Activated CD4-positive, alpha-beta T cell treated with anti-CD3 and anti-CD28 coated beads, Interleukin-2, amount 50 U/mL, for 24 hours (primary cell): ENCODE measurements at regions not wholly inside any gene's neighbourhood (a gene's known extent, or its start where the extent isn't known, plus 50 kb on each side); places are given as distances from the start of the nearest gene placed in this dataset.

Experiments used
- DNase-seq, 2 donors: peaks; one replicate each; pipeline ENCODE4 v3.0.0-alpha.2; 2020; ENCODE audit warnings: low read depth in 1 of 2, low spot score in 1 of 2

DNA sequence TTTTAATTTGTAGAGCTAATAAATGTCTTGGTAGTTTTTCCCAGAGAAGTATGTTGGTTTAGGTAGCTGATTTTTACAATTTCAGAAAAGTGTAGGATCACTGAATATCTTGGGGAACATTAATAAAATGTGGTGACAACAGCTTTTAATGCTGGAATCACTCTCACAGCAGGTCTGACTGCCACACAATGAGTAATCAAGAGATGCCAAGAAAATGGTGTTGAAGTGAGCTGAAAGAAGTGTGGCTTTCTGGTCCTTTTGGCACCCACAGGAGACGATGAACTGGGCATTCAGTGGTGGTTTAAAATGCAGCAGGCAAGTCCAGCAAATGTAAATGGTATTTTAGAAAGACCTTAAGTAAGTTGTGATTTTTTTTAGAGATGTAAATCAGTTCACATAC lies 175.8 kb downstream of the CBLN2 start:
- no peak for DNase-seq

DNA sequence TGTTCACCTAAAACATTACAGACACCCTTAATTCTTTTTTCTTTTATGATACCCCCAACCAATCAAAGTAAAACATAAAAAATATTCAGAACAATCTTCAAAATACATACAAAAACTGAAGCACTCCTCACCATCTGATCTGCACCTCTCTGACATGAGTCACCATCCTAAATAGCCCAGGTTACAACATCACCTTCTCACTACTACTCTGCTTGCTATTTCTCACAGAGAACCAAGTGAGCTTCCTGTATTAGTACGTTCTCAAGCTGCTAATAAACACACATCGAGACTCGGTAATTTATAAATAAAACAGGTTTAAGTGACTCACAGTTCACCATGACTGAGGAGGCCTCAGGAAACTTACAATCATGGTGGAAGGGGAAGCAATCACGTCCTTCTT lies 183.5 kb downstream of the CBLN2 start:
- no peak for DNase-seq

DNA sequence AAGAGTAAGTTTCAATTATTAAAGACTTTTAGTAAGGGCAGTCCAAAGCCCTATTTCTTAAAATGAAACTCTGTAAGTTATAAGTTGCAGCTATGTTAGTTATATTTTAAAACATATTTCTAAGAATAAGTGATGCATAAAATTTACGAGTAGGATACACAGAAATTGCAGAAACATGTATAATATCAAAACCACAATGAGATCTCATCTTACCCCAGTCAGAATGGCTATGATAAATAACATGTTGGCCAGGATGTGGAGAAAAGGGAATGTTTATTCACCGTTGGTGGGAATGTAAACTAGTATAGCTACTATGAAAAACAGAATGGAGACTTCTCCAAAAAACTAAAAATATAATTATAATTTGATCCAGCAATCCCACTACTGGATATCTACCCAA lies 201.2 kb downstream of the CBLN2 start:
- no peak for DNase-seq

GRCh38 chr18:72339976-72340375 lies 204.2 kb downstream of the CBLN2 start:
- DNase-seq = no peak

GRCh38 chr18:72336786-72337185 lies 207.4 kb downstream of the CBLN2 start:
- no peak for DNase-seq

DNA sequence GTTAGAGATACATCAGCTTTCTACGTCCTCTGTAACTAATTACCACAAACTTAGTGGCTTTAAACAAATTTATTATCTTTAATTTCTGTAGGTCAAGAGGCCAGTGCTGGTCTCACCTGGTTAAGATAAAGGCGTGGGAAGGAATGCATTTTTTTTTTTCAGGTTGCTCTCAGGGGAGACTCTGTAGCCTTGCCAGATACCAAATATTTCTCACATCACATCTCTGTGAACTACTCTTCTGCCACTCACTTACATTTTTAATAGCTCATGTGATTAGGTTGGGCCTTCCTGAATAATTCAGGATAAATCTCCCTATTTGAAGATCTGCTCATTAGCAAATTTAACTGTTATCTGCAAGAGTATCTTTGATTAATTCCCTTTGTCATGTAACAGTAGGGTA lies 214.6 kb downstream of the CBLN2 start:
- no peak for DNase-seq

DNA sequence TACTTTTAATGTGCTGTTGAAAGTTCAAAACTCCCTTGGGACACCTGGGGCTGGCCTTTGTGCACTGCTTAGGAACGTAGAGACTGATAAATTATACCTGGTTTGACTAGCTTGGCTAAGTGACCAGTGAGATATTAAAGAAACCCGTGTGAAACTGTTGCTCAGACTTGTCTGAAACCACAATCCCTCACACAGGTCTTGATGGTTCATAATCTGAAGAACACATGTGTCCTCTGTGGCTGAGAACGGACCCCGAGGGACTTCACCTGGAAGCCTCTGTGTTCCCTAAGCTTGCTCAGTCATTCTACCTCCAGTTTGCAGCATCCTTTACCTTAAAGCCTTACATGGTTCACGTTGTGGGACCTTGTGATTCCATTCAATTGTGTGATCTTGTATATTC lies 218.8 kb downstream of the CBLN2 start:
- no peak for DNase-seq

- no peak for DNase-seq
These were observed 219.5 kb downstream of the CBLN2 start for GRCh38 chr18:72324677-72325076.

GRCh38 chr18:72316497-72316896 lies 227.6 kb downstream of the CBLN2 start:
- no peak for DNase-seq

- DNase-seq = no peak
These were observed 260.8 kb downstream of the CBLN2 start for GRCh38 chr18:72283148-72283925.

- no peak for DNase-seq
These were observed 271.1 kb downstream of the CBLN2 start for GRCh38 chr18:72273025-72273424.

DNA sequence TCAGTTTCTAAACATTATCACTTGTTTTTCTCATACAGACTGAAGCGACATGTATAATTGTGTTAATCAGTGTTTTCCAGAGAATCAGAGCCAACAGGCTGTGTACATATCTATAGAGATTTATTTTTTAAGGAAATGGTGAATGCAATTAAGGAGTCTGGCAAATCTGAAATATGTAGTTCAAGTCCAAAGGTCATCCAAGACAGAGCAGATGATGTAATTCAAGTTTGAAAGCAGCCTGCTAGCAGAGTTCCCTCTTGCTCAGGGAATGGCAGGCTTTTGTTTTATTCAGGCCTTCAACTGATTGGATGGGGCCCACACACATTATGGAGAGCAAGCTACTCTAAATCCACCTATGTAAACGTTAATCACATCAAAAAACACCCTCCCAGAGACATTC lies 282.6 kb downstream of the CBLN2 start:
- no peak for DNase-seq

DNA sequence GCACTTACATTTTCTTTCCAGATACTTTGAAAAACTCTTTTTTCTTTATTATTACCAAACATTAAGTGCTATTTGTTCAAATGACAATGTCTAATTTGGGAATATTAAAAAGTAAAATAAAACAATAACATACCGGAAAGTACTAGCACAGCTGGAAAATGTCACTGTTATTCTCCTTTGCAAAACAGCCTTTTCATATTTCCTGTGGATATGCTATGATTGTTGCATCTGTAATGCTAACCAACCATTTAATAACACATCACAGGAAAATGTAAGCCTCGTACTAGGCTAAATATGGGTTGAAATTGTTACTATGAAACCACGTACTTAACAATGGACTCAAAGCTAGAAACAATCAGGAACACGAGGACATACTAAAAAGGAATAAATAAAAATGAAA lies 298.1 kb downstream of the CBLN2 start:
- no peak for DNase-seq

GRCh38 chr18:72235422-72235821 lies 308.7 kb downstream of the CBLN2 start:
- no peak for DNase-seq

DNA sequence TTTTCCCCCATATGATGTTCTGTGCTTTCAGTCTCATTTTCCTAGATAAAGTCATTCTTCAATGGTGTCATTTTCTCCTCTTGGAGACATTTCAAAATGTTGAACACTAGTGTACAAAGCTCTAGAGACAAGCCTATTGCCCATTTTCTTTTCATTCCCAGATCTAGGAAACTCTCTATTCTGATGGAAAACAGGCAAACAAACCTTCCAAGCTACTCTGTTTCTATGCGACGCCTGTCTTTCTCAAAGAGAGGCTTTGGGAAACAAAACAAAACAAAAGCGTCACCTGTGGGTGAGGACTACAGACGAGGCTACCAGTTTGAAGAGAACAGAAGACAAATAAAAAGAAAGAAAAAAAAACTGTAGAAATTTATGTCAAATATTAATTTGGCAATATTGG lies 311.0 kb downstream of the CBLN2 start:
- no peak for DNase-seq

GRCh38 chr18:72232644-72233043 lies 311.5 kb downstream of the CBLN2 start:
- DNase-seq = no peak

DNA sequence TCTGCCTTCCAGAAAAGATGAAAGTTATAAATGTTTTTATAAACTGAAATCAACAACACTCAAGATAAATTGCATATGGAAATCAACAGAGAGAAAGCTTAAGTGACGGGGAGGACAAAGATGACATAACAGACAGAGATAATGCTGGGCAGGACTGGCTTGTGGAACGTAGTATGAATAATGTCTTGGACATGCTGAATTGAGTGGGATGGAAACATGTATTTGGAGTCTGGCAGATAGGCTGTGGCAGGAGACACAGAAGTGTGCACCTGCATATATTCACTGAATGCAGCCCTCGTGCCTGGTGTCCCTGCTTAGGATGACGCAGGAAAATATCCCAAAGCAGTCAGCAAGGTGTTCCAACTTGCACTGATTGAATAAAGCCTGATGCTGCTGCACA lies 318.2 kb downstream of the CBLN2 start:
- DNase-seq = no peak

- no peak for DNase-seq
These were observed 320.4 kb downstream of the CBLN2 start for GRCh38 chr18:72223733-72224132.

DNA sequence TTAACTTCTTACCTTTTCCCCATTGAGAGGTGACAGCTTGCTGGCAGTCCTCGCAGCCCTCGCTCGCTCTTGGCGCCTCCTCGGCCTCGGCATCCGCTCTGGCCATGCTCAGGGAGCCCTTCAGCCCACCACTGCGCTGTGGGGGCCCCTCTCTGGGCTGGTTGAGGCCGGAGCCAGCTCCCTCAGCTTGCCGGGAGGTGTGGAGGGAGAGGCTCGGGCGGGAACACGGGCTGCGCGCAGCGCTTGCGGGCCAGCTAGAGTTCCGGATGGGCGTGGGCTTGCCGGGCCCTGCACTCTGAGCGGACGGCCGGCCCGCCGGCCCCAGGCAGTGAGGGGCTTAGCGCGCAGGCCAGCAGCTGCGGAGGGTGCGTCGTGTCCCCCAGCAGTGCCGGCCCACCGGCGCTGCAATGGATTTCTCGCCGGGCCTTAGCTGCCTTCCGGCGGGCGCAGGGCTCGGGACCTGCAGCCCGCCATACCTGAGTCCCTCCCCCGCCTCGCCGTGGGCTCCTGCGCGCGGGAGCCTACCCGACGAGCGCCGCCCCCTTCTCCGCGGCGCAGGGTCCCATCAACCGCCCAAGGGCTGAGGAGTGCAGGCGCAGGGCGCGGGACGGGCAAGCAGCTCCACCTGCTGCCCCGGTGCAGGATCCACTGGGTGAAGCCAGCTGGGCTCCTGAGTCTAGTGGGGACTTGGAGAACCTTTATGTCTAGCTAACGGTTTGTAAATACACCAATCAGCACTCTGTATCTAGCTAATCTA lies 335.0 kb downstream of the CBLN2 start:
- no peak for DNase-seq

DNA sequence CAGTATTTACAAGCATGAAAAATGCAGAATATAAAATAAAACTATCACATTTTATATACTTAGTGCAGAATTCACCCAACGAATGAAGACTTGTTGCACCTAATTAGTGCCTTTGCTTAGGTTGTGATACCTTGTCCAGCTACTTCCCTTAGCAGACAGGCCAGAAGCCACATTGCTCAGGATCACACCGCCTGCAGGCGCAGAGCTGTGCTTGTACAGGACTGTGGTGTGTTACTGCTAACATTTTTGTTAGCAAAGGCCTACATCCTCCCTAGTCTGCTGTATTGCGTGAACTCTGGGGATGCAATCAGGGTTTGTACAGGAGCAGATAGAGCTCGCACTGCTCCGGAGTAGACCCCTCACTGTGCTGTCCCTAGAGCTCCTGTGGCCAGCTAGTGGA lies 336.9 kb downstream of the CBLN2 start:
- no peak for DNase-seq

- no peak for DNase-seq
These were observed 337.3 kb downstream of the CBLN2 start for GRCh38 chr18:72206814-72207213.

DNA sequence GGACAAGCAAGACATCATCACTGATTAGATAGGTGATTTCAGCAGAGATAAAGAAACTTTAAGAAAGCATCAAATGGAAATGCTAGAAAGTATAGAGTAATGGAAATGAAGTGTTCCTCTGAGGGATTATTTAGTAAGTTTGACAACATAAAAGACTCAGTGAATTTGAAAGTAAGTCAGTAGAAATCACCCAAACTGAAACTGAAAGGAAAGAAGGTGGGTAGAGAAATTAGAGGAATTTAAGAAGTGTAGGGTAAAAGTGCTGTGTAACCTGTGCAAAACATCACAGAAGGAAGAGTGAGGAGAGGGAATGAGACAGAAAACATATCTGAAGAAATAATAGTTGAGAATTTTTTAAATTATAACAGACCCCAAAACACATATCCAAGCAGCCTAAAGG lies 343.1 kb downstream of the CBLN2 start:
- DNase-seq = no peak

- no peak for DNase-seq
These were observed 346.6 kb downstream of the CBLN2 start for GRCh38 chr18:72197591-72197990.
